ENCODE measurements at regions not wholly inside any gene's neighbourhood (a gene's known extent, or its start where the extent isn't known, plus 50 kb on each side); places are given as distances from the start of the nearest gene placed in this dataset.
"Not testable (repeated sequence)": the region's sequence is repeated elsewhere in the genome, so short reads cannot be mapped to it uniquely, and the experiment has no call there.

DNA sequence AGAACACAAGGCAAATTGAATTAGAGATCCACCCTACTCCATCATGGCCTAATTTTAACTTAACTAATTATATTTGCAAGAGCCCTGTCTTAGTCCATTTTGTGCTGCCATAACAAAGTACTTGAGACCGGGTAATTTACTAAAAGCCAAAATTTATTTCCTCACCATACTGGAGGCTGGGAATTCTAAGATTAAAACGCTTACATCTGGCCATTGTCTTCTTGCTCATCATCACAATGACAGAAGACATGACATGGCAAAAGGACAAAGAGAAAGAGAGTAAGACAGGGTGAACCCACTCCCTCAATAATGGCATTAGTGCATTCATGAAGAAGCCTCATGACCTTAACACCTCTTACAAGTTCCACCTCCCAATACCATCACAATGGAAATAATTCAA is 1068.6 kb downstream of the DNAJB9 start:
- Histone ChIP-seq H3K4me1 (ENCODE audit: control insufficient read depth in 3 of 3, insufficient read depth in 3 of 3, low read length in 3 of 3) (no peaks in the 10 kb centered on the region), H3K9ac (ENCODE audit: low read depth in 1 of 3, low read length in 3 of 3) (no peak overlapping the region), H3K27ac (ENCODE audit: low read depth, low read length) (no peak overlapping the region), H3K9me3 (ENCODE audit: control insufficient read depth in 3 of 3, low read length in 3 of 3) (no peaks in the 10 kb centered on the region), H3K27me3 (ENCODE audit: control insufficient read depth in 3 of 3, insufficient read depth in 3 of 3, low read length in 3 of 3) (no peaks in the 10 kb centered on the region), H3K36me3 (ENCODE audit: control insufficient read depth in 3 of 3, insufficient read depth in 3 of 3, low read length in 3 of 3) (no peaks in the 10 kb centered on the region), H3K4me3 (ENCODE audit: low read length in 3 of 3) (no peak overlapping the region)

DNA sequence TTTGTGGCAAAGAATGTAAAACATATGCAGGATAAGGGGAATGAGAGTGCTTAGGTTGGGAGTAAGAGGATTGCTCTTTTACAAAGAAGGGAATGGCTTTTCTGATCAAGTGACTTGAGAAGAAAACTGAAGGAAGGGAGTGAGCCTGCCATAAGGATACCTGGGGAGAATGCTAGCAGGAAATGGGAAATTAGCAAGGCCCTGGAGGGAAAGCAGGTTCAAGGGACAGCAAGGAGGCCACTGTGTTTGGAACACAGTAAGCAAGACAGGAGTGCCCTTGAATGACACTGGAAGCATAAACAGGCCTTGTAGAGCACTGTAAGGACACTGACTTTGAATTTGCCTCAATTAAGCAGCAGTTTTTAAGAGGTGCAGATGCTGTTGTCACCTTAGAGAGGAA is 1069.9 kb downstream of the DNAJB9 start:
- no peak overlapping the region for H3K27ac ChIP-seq (ENCODE audit: low read depth, low read length)
- H3K9me3 ChIP-seq (ENCODE audit: control insufficient read depth in 3 of 3, low read length in 3 of 3) = no peaks in the 10 kb centered on the region
- no peaks in the 10 kb centered on the region for H3K36me3 ChIP-seq (ENCODE audit: control insufficient read depth in 3 of 3, insufficient read depth in 3 of 3, low read length in 3 of 3)
- no peaks in the 10 kb centered on the region for H3K4me1 ChIP-seq (ENCODE audit: control insufficient read depth in 3 of 3, insufficient read depth in 3 of 3, low read length in 3 of 3)
- H3K27me3 ChIP-seq (ENCODE audit: control insufficient read depth in 3 of 3, insufficient read depth in 3 of 3, low read length in 3 of 3) = no peaks in the 10 kb centered on the region
- no peak overlapping the region for H3K9ac ChIP-seq (ENCODE audit: low read depth in 1 of 3, low read length in 3 of 3)
- no peak overlapping the region for H3K4me3 ChIP-seq (ENCODE audit: low read length in 3 of 3)

DNA sequence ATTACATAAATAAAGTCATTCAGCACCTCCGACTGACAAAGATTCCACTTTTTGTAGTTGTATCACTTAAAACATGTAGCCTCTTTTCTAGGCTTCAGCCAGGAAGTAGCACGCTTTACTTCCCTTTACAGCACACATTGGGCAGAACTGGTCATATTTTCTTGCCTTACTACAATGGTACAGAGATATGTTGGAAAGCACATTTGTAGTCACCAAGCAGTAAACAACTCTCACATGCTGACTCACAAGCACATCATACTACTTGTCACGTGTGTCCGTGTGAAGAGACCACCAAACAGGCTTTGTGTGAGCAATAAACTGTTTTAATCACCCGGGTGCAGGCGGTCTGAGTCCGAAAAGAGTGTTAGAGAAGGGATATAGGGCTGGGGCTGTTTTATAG is 1071.8 kb downstream of the DNAJB9 start:
- H3K27me3 ChIP-seq (ENCODE audit: control insufficient read depth in 3 of 3, insufficient read depth in 3 of 3, low read length in 3 of 3) = no peaks in the 10 kb centered on the region
- H3K9me3 ChIP-seq (ENCODE audit: control insufficient read depth in 3 of 3, low read length in 3 of 3) = no peaks in the 10 kb centered on the region
- no peak overlapping the region for H3K4me3 ChIP-seq (ENCODE audit: low read length in 3 of 3)
- no peak overlapping the region for H3K9ac ChIP-seq (ENCODE audit: low read depth in 1 of 3, low read length in 3 of 3)
- no peak overlapping the region for H3K27ac ChIP-seq (ENCODE audit: low read depth, low read length)
- H3K36me3 ChIP-seq (ENCODE audit: control insufficient read depth in 3 of 3, insufficient read depth in 3 of 3, low read length in 3 of 3) = no peaks in the 10 kb centered on the region
- no peaks in the 10 kb centered on the region for H3K4me1 ChIP-seq (ENCODE audit: control insufficient read depth in 3 of 3, insufficient read depth in 3 of 3, low read length in 3 of 3)

DNA sequence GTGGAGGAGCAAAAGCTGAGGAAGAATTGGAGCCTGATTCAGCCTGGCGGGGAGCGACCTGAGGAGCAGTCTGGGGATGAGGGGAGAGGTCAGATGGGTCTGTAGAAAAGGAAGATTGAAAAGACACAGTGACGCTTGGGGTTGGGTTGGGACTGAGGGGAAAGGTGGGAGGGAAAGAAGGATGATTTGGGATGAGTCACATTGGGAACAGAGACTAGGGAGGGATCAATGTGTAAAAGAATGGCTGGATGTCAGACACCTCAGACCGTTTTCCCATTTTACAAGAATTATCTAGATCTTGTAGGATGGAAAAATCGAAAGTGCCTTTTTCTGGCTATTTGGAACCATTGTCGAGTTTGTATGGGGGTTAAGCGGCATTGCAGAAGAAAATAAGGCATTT is 1076.5 kb downstream of the DNAJB9 start:
- Histone ChIP-seq H3K36me3 (ENCODE audit: control insufficient read depth in 3 of 3, insufficient read depth in 3 of 3, low read length in 3 of 3) (no peaks in the 10 kb centered on the region), H3K27ac (ENCODE audit: low read depth, low read length) (no peak overlapping the region), H3K4me1 (ENCODE audit: control insufficient read depth in 3 of 3, insufficient read depth in 3 of 3, low read length in 3 of 3) (no peaks in the 10 kb centered on the region), H3K9ac (ENCODE audit: low read depth in 1 of 3, low read length in 3 of 3) (no peak overlapping the region), H3K27me3 (ENCODE audit: control insufficient read depth in 3 of 3, insufficient read depth in 3 of 3, low read length in 3 of 3) (no peaks in the 10 kb centered on the region), H3K9me3 (ENCODE audit: control insufficient read depth in 3 of 3, low read length in 3 of 3) (no peaks in the 10 kb centered on the region), H3K4me3 (ENCODE audit: low read length in 3 of 3) (no peak overlapping the region)

DNA sequence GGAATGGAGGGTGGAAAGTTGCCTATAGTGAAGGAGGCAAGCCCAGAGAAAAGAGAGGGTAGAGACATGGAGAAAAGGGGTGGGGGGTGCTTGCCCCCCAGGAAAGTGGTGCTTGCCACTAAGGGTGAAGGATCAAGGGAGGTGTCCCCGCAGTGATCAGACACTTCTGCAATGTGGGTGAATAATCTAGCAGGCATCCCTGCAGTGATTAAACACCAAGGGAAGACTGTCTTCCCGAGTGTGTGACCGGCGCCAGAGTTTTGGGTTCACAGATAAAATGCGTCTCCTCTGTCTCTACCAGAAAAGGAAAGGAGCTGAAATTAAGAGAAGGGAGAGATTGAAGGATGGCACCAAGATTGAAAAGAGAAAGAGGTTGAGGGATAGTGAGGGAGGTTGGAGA is 1076.9 kb downstream of the DNAJB9 start:
- H3K4me1 ChIP-seq (ENCODE audit: control insufficient read depth in 3 of 3, insufficient read depth in 3 of 3, low read length in 3 of 3); H3K4me3 ChIP-seq (ENCODE audit: low read length in 3 of 3); H3K27ac ChIP-seq (ENCODE audit: low read depth, low read length); H3K36me3 ChIP-seq (ENCODE audit: control insufficient read depth in 3 of 3, insufficient read depth in 3 of 3, low read length in 3 of 3); H3K9me3 ChIP-seq (ENCODE audit: control insufficient read depth in 3 of 3, low read length in 3 of 3); H3K9ac ChIP-seq (ENCODE audit: low read depth in 1 of 3, low read length in 3 of 3); H3K27me3 ChIP-seq (ENCODE audit: control insufficient read depth in 3 of 3, insufficient read depth in 3 of 3, low read length in 3 of 3): not testable (repeated sequence)

DNA sequence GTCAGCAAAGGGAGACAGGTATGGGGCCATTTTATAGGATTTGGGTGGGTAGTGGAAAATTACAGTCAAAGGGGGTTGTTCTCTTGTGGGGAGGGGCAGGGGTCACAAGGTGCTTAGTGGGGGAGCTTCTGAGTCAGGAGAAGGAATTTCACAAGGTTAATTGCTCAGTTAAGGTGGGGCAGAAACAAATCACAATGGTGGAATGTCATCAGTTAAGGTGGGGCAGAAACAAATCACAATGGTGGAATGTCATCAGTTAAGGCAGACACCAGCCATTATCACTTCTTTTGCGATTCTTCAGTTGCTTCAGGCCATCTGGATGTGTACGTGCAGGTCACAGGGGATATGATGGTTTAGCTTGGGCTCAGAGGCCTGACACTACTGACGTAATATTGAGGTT is 1077.6 kb downstream of the DNAJB9 start:
- not testable (repeated sequence) for H3K36me3 ChIP-seq (ENCODE audit: control insufficient read depth in 3 of 3, insufficient read depth in 3 of 3, low read length in 3 of 3); H3K4me1 ChIP-seq (ENCODE audit: control insufficient read depth in 3 of 3, insufficient read depth in 3 of 3, low read length in 3 of 3); H3K27me3 ChIP-seq (ENCODE audit: control insufficient read depth in 3 of 3, insufficient read depth in 3 of 3, low read length in 3 of 3); H3K9ac ChIP-seq (ENCODE audit: low read depth in 1 of 3, low read length in 3 of 3); H3K9me3 ChIP-seq (ENCODE audit: control insufficient read depth in 3 of 3, low read length in 3 of 3); H3K27ac ChIP-seq (ENCODE audit: low read depth, low read length); H3K4me3 ChIP-seq (ENCODE audit: low read length in 3 of 3)

GRCh38 chr7:109659261-109659660 is 1089.6 kb downstream of the DNAJB9 start:
- Histone ChIP-seq H3K36me3 (ENCODE audit: control insufficient read depth in 3 of 3, insufficient read depth in 3 of 3, low read length in 3 of 3) (no peaks in the 10 kb centered on the region), H3K27ac (ENCODE audit: low read depth, low read length) (no peak overlapping the region), H3K9me3 (ENCODE audit: control insufficient read depth in 3 of 3, low read length in 3 of 3) (no peaks in the 10 kb centered on the region), H3K4me1 (ENCODE audit: control insufficient read depth in 3 of 3, insufficient read depth in 3 of 3, low read length in 3 of 3) (no peaks in the 10 kb centered on the region), H3K9ac (ENCODE audit: low read depth in 1 of 3, low read length in 3 of 3) (no peak overlapping the region), H3K4me3 (ENCODE audit: low read length in 3 of 3) (no peak overlapping the region), H3K27me3 (ENCODE audit: control insufficient read depth in 3 of 3, insufficient read depth in 3 of 3, low read length in 3 of 3) (no peaks in the 10 kb centered on the region)

GRCh38 chr7:109660401-109660800 is 1090.7 kb downstream of the DNAJB9 start:
- Histone ChIP-seq H3K27ac (ENCODE audit: low read depth, low read length) (no peak overlapping the region), H3K9ac (ENCODE audit: low read depth in 1 of 3, low read length in 3 of 3) (no peak overlapping the region), H3K4me3 (ENCODE audit: low read length in 3 of 3) (no peak overlapping the region), H3K27me3 (ENCODE audit: control insufficient read depth in 3 of 3, insufficient read depth in 3 of 3, low read length in 3 of 3) (no peaks in the 10 kb centered on the region), H3K4me1 (ENCODE audit: control insufficient read depth in 3 of 3, insufficient read depth in 3 of 3, low read length in 3 of 3) (no peaks in the 10 kb centered on the region), H3K36me3 (ENCODE audit: control insufficient read depth in 3 of 3, insufficient read depth in 3 of 3, low read length in 3 of 3) (no peaks in the 10 kb centered on the region), H3K9me3 (ENCODE audit: control insufficient read depth in 3 of 3, low read length in 3 of 3) (no peaks in the 10 kb centered on the region)

- Histone ChIP-seq H3K27ac (ENCODE audit: low read depth, low read length) (no peak overlapping the region), H3K27me3 (ENCODE audit: control insufficient read depth in 3 of 3, insufficient read depth in 3 of 3, low read length in 3 of 3) (no peaks in the 10 kb centered on the region), H3K4me3 (ENCODE audit: low read length in 3 of 3) (no peak overlapping the region), H3K9ac (ENCODE audit: low read depth in 1 of 3, low read length in 3 of 3) (no peak overlapping the region), H3K9me3 (ENCODE audit: control insufficient read depth in 3 of 3, low read length in 3 of 3) (no peaks in the 10 kb centered on the region), H3K36me3 (ENCODE audit: control insufficient read depth in 3 of 3, insufficient read depth in 3 of 3, low read length in 3 of 3) (no peaks in the 10 kb centered on the region), H3K4me1 (ENCODE audit: control insufficient read depth in 3 of 3, insufficient read depth in 3 of 3, low read length in 3 of 3) (no peaks in the 10 kb centered on the region)
Measured at GRCh38 chr7:109663806-109664205, 1094.1 kb downstream of the DNAJB9 start.

- H3K27ac ChIP-seq (ENCODE audit: low read depth, low read length); H3K36me3 ChIP-seq (ENCODE audit: control insufficient read depth in 3 of 3, insufficient read depth in 3 of 3, low read length in 3 of 3); H3K9me3 ChIP-seq (ENCODE audit: control insufficient read depth in 3 of 3, low read length in 3 of 3); H3K27me3 ChIP-seq (ENCODE audit: control insufficient read depth in 3 of 3, insufficient read depth in 3 of 3, low read length in 3 of 3); H3K4me1 ChIP-seq (ENCODE audit: control insufficient read depth in 3 of 3, insufficient read depth in 3 of 3, low read length in 3 of 3); H3K9ac ChIP-seq (ENCODE audit: low read depth in 1 of 3, low read length in 3 of 3); H3K4me3 ChIP-seq (ENCODE audit: low read length in 3 of 3): not testable (repeated sequence)
Measured at GRCh38 chr7:109687269-109687668, 1117.6 kb downstream of the DNAJB9 start.

- H3K4me1 ChIP-seq (ENCODE audit: control insufficient read depth in 3 of 3, insufficient read depth in 3 of 3, low read length in 3 of 3); H3K9me3 ChIP-seq (ENCODE audit: control insufficient read depth in 3 of 3, low read length in 3 of 3); H3K4me3 ChIP-seq (ENCODE audit: low read length in 3 of 3); H3K27ac ChIP-seq (ENCODE audit: low read depth, low read length); H3K9ac ChIP-seq (ENCODE audit: low read depth in 1 of 3, low read length in 3 of 3); H3K36me3 ChIP-seq (ENCODE audit: control insufficient read depth in 3 of 3, insufficient read depth in 3 of 3, low read length in 3 of 3); H3K27me3 ChIP-seq (ENCODE audit: control insufficient read depth in 3 of 3, insufficient read depth in 3 of 3, low read length in 3 of 3): not testable (repeated sequence)
Measured at GRCh38 chr7:109692613-109693012, 1122.9 kb downstream of the DNAJB9 start.
